Skin of body (tissue), 1 donor: ENCODE measurements at regions not wholly inside any gene's neighbourhood (a gene's known extent, or its start where the extent isn't known, plus 50 kb on each side); places are given as distances from the start of the nearest gene placed in this dataset.
"Not testable (repeated sequence)": the region's sequence is repeated elsewhere in the genome, so short reads cannot be mapped to it uniquely, and the experiment has no call there.

Source experiments
- DNase-seq: peaks from one replicate; lab custom pipeline; 2025; lab: John Stamatoyannopoulos, UW

DNA sequence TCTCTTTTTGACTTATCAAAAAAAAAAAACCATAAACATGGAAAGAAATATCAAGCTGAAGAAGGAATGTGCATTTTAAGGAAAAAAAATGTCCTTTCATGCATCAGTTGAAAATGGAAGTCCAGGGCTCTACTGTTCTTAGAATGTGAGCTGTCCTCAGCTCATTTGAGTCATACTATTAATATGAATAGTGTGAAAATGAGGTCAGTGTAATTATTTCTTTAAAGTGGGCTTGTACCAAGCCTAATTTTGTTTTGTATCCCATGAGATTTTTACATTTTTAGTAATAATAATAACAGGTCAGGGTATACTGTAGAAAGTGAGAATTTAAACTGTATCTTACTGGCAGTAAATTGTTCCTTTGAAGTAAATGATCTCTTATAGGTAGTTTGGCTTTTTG, 148.5 kb downstream of the NAA11 start:
- no peak for DNase-seq

GRCh38 chr4:79176351-79176750, 149.5 kb downstream of the NAA11 start:
- DNase-seq = no peak

DNA sequence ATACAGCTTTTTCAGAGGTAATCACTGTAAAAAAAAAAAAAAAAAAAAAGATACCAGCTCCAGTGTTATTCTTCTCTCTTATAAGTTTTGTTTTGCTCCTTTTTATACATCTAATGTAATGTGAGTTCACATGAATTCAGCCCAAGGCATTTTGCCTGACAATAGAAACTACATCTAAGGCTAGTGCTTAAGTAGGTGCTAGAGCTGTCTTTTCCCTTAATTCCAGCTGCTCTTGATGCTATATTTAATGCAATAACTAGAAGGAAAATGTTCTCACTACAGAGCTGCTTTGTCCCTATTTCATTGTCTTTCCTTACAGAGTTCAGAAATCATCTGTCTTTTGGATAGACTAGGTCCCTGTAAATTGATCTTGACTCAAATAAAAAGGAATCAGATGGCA, 150.1 kb downstream of the NAA11 start:
- no peak for DNase-seq

DNA sequence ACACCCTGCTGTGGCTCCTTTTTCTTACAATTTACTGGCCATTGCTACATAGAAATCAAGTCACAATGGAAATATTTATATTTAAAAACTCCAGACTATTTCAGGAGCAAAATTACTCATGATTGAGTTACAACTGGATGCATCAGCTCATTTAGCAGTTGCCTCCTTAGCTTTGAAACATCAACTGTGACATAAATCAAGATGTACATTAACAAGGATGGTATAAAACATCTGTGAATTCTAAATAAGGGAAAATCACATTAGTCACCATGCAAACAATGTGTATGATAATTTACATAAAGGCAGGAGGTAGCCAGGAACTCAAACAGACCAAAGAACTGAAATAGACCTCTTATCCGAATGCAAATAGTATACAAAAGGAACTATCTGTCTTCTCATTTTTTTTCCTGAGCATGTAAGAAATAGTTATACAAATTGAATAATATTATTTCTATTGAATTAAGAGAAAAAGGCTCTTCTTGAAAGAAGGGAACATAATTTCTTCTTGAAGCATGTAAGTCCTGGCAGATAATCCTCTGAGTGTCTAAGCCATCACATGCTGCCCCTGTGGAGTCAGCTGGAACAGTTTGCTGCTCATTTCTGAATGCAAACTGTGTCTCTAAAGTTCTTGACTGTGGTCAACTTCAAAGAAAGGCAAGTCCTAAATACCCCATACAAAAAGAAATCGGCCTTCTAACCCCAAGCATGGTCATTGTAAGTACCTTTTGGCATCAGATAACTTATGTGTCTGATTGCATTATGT, 151.2 kb downstream of the NAA11 start:
- DNase-seq = no peak

DNA sequence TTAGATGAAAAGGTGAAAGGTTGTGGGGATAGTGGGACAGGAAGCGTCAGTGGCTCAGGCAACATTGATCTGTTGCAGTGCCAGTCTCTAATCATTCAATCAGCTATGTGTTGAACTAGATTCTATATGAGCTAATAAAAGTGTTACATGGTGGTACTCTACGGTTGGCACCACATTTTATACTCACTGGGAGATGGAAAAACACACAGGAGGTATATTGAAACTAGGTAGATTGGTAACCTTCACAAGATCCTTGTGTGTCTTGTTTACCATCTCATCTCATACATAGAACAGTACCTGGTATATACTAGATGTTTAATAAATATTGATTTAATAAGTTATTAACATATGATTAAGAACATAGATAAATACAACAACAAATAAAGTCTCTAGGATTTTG, 152.7 kb downstream of the NAA11 start:
- DNase-seq = no peak

GRCh38 chr4:79170077-79170476, 155.8 kb downstream of the NAA11 start:
- no peak for DNase-seq

GRCh38 chr4:79164907-79165610, 160.8 kb downstream of the NAA11 start:
- no peak for DNase-seq

DNA sequence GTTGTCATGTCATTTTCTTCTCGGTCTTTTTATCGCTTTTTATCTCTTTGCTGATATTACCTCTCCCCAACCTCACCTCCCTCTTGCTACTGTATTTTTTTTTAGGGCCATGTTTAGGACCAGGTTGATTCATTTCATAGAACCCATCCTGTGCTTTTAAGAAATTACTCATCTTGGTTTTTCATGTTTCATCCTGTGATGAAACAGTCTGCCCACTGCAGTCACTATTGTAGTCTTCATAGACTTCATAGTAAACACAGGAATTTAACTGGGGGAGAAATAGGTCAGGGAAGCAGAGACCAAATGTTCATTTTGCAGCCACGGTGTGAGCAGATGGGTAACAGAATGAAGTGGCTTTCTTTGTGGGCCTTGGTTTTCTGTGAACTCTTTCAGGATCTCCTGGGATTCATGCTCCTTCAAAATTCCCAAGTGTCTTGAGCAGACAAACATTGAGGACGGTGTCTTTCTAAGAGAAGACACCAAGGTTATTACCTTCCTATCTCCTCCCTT, 161.8 kb downstream of the NAA11 start:
- DNase-seq = no peak

DNA sequence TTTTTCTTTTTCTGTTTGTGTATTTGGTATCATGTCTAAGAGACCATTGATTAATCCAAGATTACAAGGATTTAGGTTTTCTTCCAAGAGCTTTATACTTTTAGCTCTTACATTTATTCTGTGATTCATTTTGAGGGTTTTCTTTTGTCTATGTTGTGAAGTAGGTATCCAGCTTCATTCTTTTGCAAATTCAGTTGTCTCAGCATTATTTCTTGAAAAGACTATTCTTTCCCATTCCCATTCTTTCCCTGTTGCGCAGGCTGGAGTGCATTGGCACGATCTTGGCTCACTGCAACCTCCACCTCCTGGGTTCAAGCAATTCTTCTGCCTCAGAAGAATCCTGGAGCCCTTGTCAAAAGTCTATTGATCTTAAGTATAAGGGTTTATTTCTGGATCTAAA, 164.9 kb downstream of the NAA11 start:
- no peak for DNase-seq

- not testable (repeated sequence) for DNase-seq
Observed at GRCh38 chr4:79158705-79159104, 167.2 kb downstream of the NAA11 start.

GRCh38 chr4:79155336-79155735, 170.5 kb downstream of the NAA11 start:
- no peak for DNase-seq

- no peak for DNase-seq
Observed at GRCh38 chr4:79150820-79151416, 174.9 kb downstream of the NAA11 start.

DNA sequence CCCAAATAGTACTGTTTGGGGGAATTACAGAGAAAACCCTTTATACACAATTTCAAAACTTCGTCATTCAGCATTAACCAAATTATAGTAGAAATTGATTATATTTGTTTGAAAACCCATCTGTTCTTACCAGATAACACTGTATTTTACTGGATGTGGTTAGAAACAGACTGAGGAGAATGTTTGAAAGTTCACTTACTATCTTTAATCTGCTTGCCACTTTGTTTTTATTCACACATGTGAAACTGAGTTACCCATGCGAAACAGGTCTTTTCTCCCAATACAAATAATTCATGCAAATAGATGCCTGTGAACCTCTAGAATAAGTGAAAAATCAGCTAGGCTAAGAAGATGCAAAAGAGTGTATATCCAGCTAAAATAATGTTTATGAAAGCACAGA, 177.5 kb downstream of the NAA11 start:
- no peak for DNase-seq

- no peak for DNase-seq
Observed at GRCh38 chr4:79147251-79147650, 178.6 kb downstream of the NAA11 start.

DNA sequence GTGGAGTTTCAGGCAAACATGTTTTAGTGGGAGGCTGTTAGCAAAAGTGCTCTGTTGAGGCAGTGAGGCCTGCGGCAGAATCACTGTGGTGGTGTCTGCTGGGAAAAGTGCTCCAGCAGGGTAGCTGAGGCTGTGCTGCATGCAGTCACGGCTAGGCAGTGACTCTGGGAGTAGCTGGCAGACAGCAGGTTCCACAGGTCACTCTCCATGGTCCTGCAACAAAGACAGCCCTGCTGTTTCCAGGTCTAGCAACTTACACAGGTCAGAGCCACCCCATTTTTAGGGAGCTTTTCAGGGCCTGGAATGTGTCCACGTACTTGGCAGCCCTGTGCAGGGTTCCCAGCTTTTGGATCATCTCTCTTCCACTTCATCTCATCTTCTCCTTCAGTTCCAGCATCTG, 184.3 kb downstream of the NAA11 start:
- no peak for DNase-seq

GRCh38 chr4:79134767-79135166, 191.1 kb downstream of the NAA11 start:
- DNase-seq = no peak

- DNase-seq = no peak
Observed at GRCh38 chr4:79132826-79133225, 193.0 kb downstream of the NAA11 start.

DNA sequence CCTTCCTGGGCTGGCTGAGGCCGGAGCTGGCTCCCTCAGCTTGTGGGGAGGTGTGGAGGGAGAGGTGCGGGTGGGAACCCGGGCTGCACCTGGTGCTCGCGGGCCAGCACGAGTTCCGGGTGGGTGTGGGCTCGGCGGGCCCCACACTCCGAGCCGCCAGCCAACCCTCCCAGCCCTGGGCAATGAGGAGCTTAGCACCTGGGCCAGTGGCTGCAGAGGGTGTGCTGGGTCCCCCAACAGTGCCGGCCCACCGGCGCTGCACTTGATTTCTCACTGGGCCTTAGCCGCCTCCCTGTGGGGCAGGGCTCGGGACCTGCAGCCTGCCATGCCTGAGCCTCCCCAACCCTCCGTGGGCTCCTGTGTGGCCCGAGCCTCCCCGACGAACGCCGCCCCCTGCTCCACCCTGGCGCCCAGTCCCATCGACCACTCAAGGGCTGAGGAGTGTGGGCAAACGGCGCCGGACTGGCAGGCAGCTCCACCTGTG, 182.7 kb upstream of the PAQR3 start:
- DNase-seq = no peak

DNA sequence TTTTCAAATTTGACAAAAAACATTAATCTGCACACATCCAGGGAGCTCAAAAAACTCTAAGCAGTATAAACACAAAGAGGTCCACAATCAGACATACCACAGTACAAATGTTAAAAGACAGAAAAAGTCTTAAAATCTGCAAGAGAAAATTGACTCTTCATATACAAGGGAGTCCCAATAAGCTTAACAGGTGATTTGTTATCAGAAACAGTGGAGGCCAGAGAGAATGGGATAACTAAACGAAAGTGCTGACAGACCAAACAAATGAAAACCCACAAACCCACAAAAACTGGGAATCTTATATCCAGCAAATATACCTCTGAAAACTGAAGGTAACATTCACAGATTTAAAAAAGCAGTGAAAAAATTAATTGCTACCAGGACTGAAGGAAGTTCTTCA, 182.0 kb upstream of the PAQR3 start:
- DNase-seq = no peak

DNA sequence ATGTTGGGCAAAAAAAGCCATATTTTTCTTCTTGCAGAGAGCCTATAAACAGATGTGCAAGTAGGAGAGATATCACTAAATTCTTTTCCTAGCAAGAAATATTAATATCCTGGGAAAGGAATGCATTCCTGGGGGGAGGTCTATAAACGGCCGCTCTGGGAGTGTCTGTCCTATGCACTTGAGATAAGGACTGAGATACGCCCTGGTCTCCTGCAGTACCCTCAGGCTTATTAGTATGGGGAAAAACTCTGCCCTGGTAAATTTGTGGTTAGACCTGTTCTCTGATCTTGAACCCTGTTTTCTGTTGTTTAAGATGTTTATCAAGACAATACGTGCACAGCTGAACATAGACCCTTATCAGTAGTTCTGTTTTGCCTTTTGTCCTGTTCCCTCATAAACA, 177.8 kb upstream of the PAQR3 start:
- DNase-seq = not testable (repeated sequence)

GRCh38 chr4:79107014-79107413, 167.8 kb upstream of the PAQR3 start:
- no peak for DNase-seq

- DNase-seq = no peak
Observed at GRCh38 chr4:79088946-79089691, 149.9 kb upstream of the PAQR3 start.
